IMR-90 (cell line): ENCODE measurements at regions not wholly inside any gene's neighbourhood (a gene's known extent, or its start where the extent isn't known, plus 50 kb on each side); places are given as distances from the start of the nearest gene placed in this dataset.

Source experiments
- ATAC-seq: fragments of 200-7000 bp; cut with Tn5 transposase; 2 replicates; pipeline ENCODE4 v1.9.1; 2020; ENCODE audit warnings: low read depth, mild to moderate bottlenecking, moderate library complexity
- BruUV-seq: library from RNA; stranded (reverse); fragments of 400-500 nt; replicated peaks from 2 replicates; lab custom pipeline; 2021; lab: Mats Ljungman, UMichigan
- CTCF ChIA-PET: fragments of 300-600 bp; formaldehyde crosslinking; extraction: SDS; loops from one replicate; lab custom pipeline; 2021; ENCODE audit warnings: antibody characterized with exemption; lab: Yijun Ruan, JAX
- POLR2A ChIA-PET: fragments of 300-600 bp; sonication (Branson Sonifier 250); formaldehyde crosslinking; loops from one replicate; lab custom pipeline; 2022; ENCODE audit warnings: antibody characterized with exemption; ENCODE audit not compliant: unreplicated experiment; lab: Charles Lee
- DNase-seq: peaks from one replicate; pipeline ENCODE4 v3.0.0; 2013
- H2AFZ ChIP-seq: replicated peaks from 2 replicates; pipeline ENCODE3; 2013; ENCODE audit warnings: low read length, mild to moderate bottlenecking; ENCODE audit not compliant: poor library complexity
- H2AK5ac ChIP-seq: 2 replicates; pipeline ENCODE4 v1.6.1; 2013; ENCODE audit warnings: low read depth, low read length, inconsistent platforms
- H2AK9ac ChIP-seq: replicated peaks from 2 replicates; pipeline ENCODE3; 2013; ENCODE audit warnings: mild to moderate bottlenecking, low read depth, low read length, moderate library complexity; ENCODE audit not compliant: poor library complexity
- H2BK120ac ChIP-seq: 2 replicates; pipeline ENCODE4 v1.6.1; 2013; ENCODE audit warnings: low read depth, low read length, inconsistent platforms
- H2BK15ac ChIP-seq: 3 replicates; pipeline ENCODE4 v1.6.1; 2013; ENCODE audit warnings: low read depth, low read length, inconsistent platforms
- H2BK20ac ChIP-seq: 2 replicates; pipeline ENCODE4 v1.6.1; 2013; ENCODE audit warnings: low read depth, mild to moderate bottlenecking, inconsistent platforms, low read length, moderate library complexity
- H2BK5ac ChIP-seq: 2 replicates; pipeline ENCODE4 v1.6.1; 2013; ENCODE audit warnings: mild to moderate bottlenecking, low read depth, low read length, inconsistent platforms; ENCODE audit not compliant: poor library complexity, severe bottlenecking
- H3K14ac ChIP-seq: replicated peaks from 2 replicates; pipeline ENCODE4 v1.6.1; 2013; ENCODE audit warnings: low read depth, low read length, inconsistent platforms
- H3K18ac ChIP-seq: 2 replicates; pipeline ENCODE4 v1.6.1; 2013; ENCODE audit warnings: low read depth, low read length, control low read depth
- H3K23ac ChIP-seq: 2 replicates; pipeline ENCODE4 v1.6.1; 2013; ENCODE audit warnings: low read depth, low read length, inconsistent platforms
- H3K27ac ChIP-seq: 2 replicates; pipeline ENCODE4 v1.5.1; 2013; ENCODE audit warnings: mild to moderate bottlenecking, control low read depth, low read length; ENCODE audit not compliant: insufficient read depth
- H3K27me3 ChIP-seq: 2 replicates; pipeline ENCODE4 v1.6.1; 2013; ENCODE audit warnings: low read length; ENCODE audit not compliant: control insufficient read depth, insufficient read depth
- H3K36me3 ChIP-seq: 2 replicates; pipeline ENCODE4 v1.6.1; 2013; ENCODE audit warnings: low read length, mixed read lengths; ENCODE audit not compliant: control insufficient read depth, insufficient read depth
- H3K4ac ChIP-seq: 2 replicates; pipeline ENCODE4 v1.6.1; 2013; ENCODE audit warnings: low read depth, low read length, inconsistent platforms
- H3K4me1 ChIP-seq: 2 replicates; pipeline ENCODE4 v1.6.1; 2013; ENCODE audit warnings: low read length, mixed read lengths; ENCODE audit not compliant: control insufficient read depth, insufficient read depth
- H3K4me2 ChIP-seq: 2 replicates; pipeline ENCODE4 v1.6.1; 2013; ENCODE audit warnings: low read depth, mild to moderate bottlenecking, control low read depth, low read length, moderate library complexity
- H3K4me3 ChIP-seq: 2 replicates; pipeline ENCODE4 v1.5.1; 2013; ENCODE audit warnings: low read depth, mild to moderate bottlenecking, control low read depth, low read length, moderate library complexity; ENCODE audit not compliant: insufficient read depth
- H3K56ac ChIP-seq: 2 replicates; pipeline ENCODE4 v1.6.1; 2013; ENCODE audit warnings: low read length, inconsistent platforms; ENCODE audit not compliant: insufficient read depth; ENCODE audit errors: extremely low read depth
- H3K79me1 ChIP-seq, 2 experiments: 2 replicates each; pipeline ENCODE4 v1.6.1; 2013; ENCODE audit warnings: low read length in 2 of 2, inconsistent platforms in 1 of 2, low read depth in 1 of 2
- H3K9ac ChIP-seq: 2 replicates; pipeline ENCODE4 v1.6.1; 2013; ENCODE audit warnings: low read depth, low read length, control low read depth
- H3K9me1 ChIP-seq: 2 replicates; pipeline ENCODE4 v1.6.1; 2013; ENCODE audit warnings: low read length, inconsistent platforms; ENCODE audit not compliant: insufficient read depth
- H3K9me3 ChIP-seq: 2 replicates; pipeline ENCODE4 v1.6.1; 2013; ENCODE audit warnings: low read length; ENCODE audit not compliant: control insufficient read depth, insufficient read depth
- H4K20me1 ChIP-seq: 2 replicates; pipeline ENCODE4 v1.6.1; 2013; ENCODE audit warnings: low read length, inconsistent platforms; ENCODE audit not compliant: insufficient read depth
- H4K5ac ChIP-seq: 2 replicates; pipeline ENCODE4 v1.6.1; 2013; ENCODE audit warnings: mild to moderate bottlenecking, low read depth, low read length, control low read depth
- H4K8ac ChIP-seq, 2 experiments: 2 replicates each; pipeline ENCODE4 v1.6.1; 2013; ENCODE audit warnings: low read depth in 2 of 2, low read length in 2 of 2, control low read depth in 1 of 2, inconsistent platforms in 1 of 2
- H4K91ac ChIP-seq: 2 replicates; pipeline ENCODE4 v1.6.1; 2013; ENCODE audit warnings: low read depth, low read length, inconsistent platforms; ENCODE audit not compliant: insufficient read depth
- BHLHE40 ChIP-seq: fragments of 150-350 bp; IDR thresholded peaks from 2 replicates; pipeline ENCODE4 v1.6.1; 2016; ENCODE audit warnings: mild to moderate bottlenecking, low read depth, low read length
- CEBPB ChIP-seq: IDR thresholded peaks from 2 replicates; pipeline ENCODE4 v1.6.1; 2012; ENCODE audit warnings: low read depth, low read length, improper control_type of control experiment
- MXI1 ChIP-seq: IDR thresholded peaks from 2 replicates; pipeline ENCODE4 v1.6.1; 2012; ENCODE audit warnings: low read depth, mild to moderate bottlenecking, low read length, moderate library complexity, borderline replicate concordance
- NFE2L2 ChIP-seq: fragments of 150-350 bp; IDR thresholded peaks from 2 replicates; pipeline ENCODE4 v1.6.1; 2016; ENCODE audit warnings: low read depth, mild to moderate bottlenecking, low read length
- RCOR1 ChIP-seq: IDR thresholded peaks from 2 replicates; pipeline ENCODE4 v1.6.1; 2012; ENCODE audit warnings: mild to moderate bottlenecking, low read length, improper control_type of control experiment; ENCODE audit not compliant: insufficient replicate concordance
- SMC3 ChIP-seq: fragments of 150-350 bp; IDR thresholded peaks from 2 replicates; pipeline ENCODE4 v1.6.1; 2016; ENCODE audit warnings: low read depth, mild to moderate bottlenecking, antibody characterized with exemption, low read length, moderate library complexity
- WGBS, 2 experiments: methylation state at CpG; one replicate each; pipeline versions ENCODE4 v1.1.5 to v1.1.7; 2013; ENCODE audit warnings: missing lambda C conversion rate in 2 of 2; ENCODE audit not compliant: insufficient read length in 1 of 2; ENCODE audit errors: extremely low coverage in 2 of 2; 5-methylcytosine and 5-hydroxymethylcytosine counted together
- dilution Hi-C: fragments of 300-500 bp; cut with HindIII; formaldehyde crosslinking; loops from one replicate; pipeline ENCODE4 v1.14.3; 2018; ENCODE audit warnings: low sequenced_read_pairs; ENCODE audit not compliant: unreplicated experiment
- in situ Hi-C: fragments of 300-500 bp; cut with MboI; formaldehyde crosslinking; loops from 3 replicates; pipeline ENCODE4 v1.14.3; 2019; ENCODE audit warnings: low sequenced_read_pairs, inconsistent platforms, mixed read lengths
- intact Hi-C: fragments of 100-400 bp; cut with micrococcal nuclease; formaldehyde crosslinking; loops from 2 replicates; pipeline ENCODE4 v1.10.0; 2022
- TF ChIP-seq, protein P1 (sequence below): fragments of 150-350 bp; IDR thresholded peaks from 2 replicates; pipeline ENCODE4 v1.6.1; 2016; ENCODE audit warnings: low read depth, mild to moderate bottlenecking, low read length, moderate library complexity, borderline replicate concordance

DNA sequence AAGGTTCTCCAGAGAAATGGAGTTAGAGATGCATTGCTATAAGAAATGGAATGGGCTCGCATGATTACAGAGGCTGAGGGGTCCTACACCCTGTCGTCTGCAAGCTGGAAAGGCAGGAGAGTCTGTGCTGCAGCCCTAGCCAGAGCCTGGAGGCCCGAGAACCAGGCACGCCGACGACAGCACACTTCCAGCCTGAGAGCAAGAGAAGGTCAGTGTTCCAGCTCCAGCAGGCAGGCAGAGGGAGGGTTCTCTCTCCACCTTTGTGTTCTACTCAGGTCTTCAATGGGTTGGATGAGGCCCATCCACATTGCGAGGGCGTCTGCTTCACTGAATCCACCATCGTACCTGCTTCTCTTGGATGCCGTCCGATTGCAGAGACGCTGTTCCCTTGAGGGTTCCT, 177.6 kb upstream of the HDAC4 start:
- H4K8ac ChIP-seq = no peak overlapping the region
- no peak overlapping the region for H3K27ac ChIP-seq
- no peaks in the 10 kb centered on the region for H4K20me1 ChIP-seq
- no peak overlapping the region for H2BK120ac ChIP-seq
- no peak overlapping the region for H3K4me2 ChIP-seq
- no peak overlapping the region for H3K4ac ChIP-seq
- no peak overlapping the region for H2AK5ac ChIP-seq
- no peak overlapping the region for H4K5ac ChIP-seq
- H3K4me3 ChIP-seq = no peak overlapping the region
- H3K79me1 ChIP-seq = no peaks in the 10 kb centered on the region
- BruUV-seq = no TSS peak
- no peak overlapping the region for H2BK20ac ChIP-seq
- no peak overlapping the region for H3K18ac ChIP-seq
- no peaks in the 10 kb centered on the region for H3K4me1 ChIP-seq
- DNase-seq = no peak
- CTCF ChIA-PET = no interaction called here
- no peak for ATAC-seq
- H2AFZ ChIP-seq = no peak overlapping the region
- H3K36me3 ChIP-seq = no peaks in the 10 kb centered on the region
- no peak overlapping the region for H3K23ac ChIP-seq
- H3K27me3 ChIP-seq = no peaks in the 10 kb centered on the region
- H2BK15ac ChIP-seq = no peak overlapping the region
- TF ChIP-seq, protein P1, sequence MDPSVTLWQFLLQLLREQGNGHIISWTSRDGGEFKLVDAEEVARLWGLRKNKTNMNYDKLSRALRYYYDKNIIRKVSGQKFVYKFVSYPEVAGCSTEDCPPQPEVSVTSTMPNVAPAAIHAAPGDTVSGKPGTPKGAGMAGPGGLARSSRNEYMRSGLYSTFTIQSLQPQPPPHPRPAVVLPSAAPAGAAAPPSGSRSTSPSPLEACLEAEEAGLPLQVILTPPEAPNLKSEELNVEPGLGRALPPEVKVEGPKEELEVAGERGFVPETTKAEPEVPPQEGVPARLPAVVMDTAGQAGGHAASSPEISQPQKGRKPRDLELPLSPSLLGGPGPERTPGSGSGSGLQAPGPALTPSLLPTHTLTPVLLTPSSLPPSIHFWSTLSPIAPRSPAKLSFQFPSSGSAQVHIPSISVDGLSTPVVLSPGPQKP = no peak
- TF ChIP-seq NFE2L2 (no peak), SMC3 (no peak), CEBPB (no peak), RCOR1 (no peak), MXI1 (no peak), BHLHE40 (no peak)
- dilution Hi-C loops (no loop called here), in situ Hi-C loops (no loop called here), intact Hi-C loops (no loop called here)
- WGBS, 2 experiments = no CpG with 5 or more reads among the region's 12 CpGs
- H2BK5ac ChIP-seq = no peak overlapping the region
- peaks cover 30% of the 10 kb centered on the region for H3K9me3 ChIP-seq
- no peak overlapping the region for H2AK9ac ChIP-seq
- no peak overlapping the region for H3K14ac ChIP-seq
- no peak overlapping the region for H3K9ac ChIP-seq
- POLR2A ChIA-PET = no interaction called here
- no peak overlapping the region for H4K91ac ChIP-seq
- no peak overlapping the region for H3K56ac ChIP-seq
- H3K9me1 ChIP-seq = no peaks in the 10 kb centered on the region
